ENCODE measurements at regions not wholly inside any gene's neighbourhood (a gene's known extent, or its start where the extent isn't known, plus 50 kb on each side); places are given as distances from the start of the nearest gene placed in this dataset.

GRCh38 chr14:38808734-38809455 is 294.1 kb downstream of the SEC23A start:
- no peak overlapping the region for H3K27ac Mint-ChIP-seq
- H3K27me3 Mint-ChIP-seq (ENCODE audit: low read depth in 3 of 3), result peaks cover 0 to 4% (median 2%) of the 10 kb centered on the region in 3 donors
- DNase-seq, result no peak
- H3K4me3 Mint-ChIP-seq, result no peak overlapping the region
- no peaks in the 10 kb centered on the region for H3K4me1 Mint-ChIP-seq
- H3K36me3 Mint-ChIP-seq, result no peaks in the 10 kb centered on the region
- peaks cover 6 to 20% (median 10%) of the 10 kb centered on the region in 6 donors for H3K9me3 Mint-ChIP-seq

GRCh38 chr14:38799671-38800070 is 303.4 kb downstream of the SEC23A start:
- Mint-ChIP-seq H3K4me1 (no peaks in the 10 kb centered on the region), H3K9me3 (peaks cover 3 to 20% (median 8%) of the 10 kb centered on the region in 6 donors), H3K27me3 (ENCODE audit: low read depth in 3 of 3) (peaks cover 1 to 5% (median 2%) of the 10 kb centered on the region in 3 donors), H3K36me3 (no peaks in the 10 kb centered on the region), H3K27ac (no peak overlapping the region), H3K4me3 (no peak overlapping the region)
- DNase-seq, result no peak

- DNase-seq, result no peak
- peaks cover 0 to 5% (median 1%) of the 10 kb centered on the region in 6 donors for H3K9me3 Mint-ChIP-seq
- no peaks in the 10 kb centered on the region for H3K4me1 Mint-ChIP-seq
- no peak overlapping the region for H3K4me3 Mint-ChIP-seq
- H3K27ac Mint-ChIP-seq, result no peak overlapping the region
- H3K27me3 Mint-ChIP-seq (ENCODE audit: low read depth in 3 of 3), result peaks cover 0 to 3% (median 0%) of the 10 kb centered on the region in 3 donors
- no peaks in the 10 kb centered on the region for H3K36me3 Mint-ChIP-seq
These were observed 308.4 kb downstream of the SEC23A start for GRCh38 chr14:38794677-38795076.

GRCh38 chr14:38791862-38792261 is 311.2 kb downstream of the SEC23A start:
- peaks cover 0 to 5% (median 2%) of the 10 kb centered on the region in 6 donors for H3K9me3 Mint-ChIP-seq
- H3K27ac Mint-ChIP-seq, result no peak overlapping the region
- H3K4me3 Mint-ChIP-seq, result no peak overlapping the region
- H3K4me1 Mint-ChIP-seq, result no peaks in the 10 kb centered on the region
- H3K27me3 Mint-ChIP-seq (ENCODE audit: low read depth in 3 of 3), result peaks cover 0 to 3% (median 0%) of the 10 kb centered on the region in 3 donors
- H3K36me3 Mint-ChIP-seq, result no peaks in the 10 kb centered on the region
- no peak for DNase-seq

GRCh38 chr14:38790916-38791315 is 312.1 kb downstream of the SEC23A start:
- peaks cover 0 to 5% (median 2%) of the 10 kb centered on the region in 6 donors for H3K9me3 Mint-ChIP-seq
- no peak overlapping the region for H3K27ac Mint-ChIP-seq
- no peaks in the 10 kb centered on the region for H3K36me3 Mint-ChIP-seq
- H3K4me3 Mint-ChIP-seq, result no peak overlapping the region
- H3K4me1 Mint-ChIP-seq, result no peaks in the 10 kb centered on the region
- DNase-seq, result no peak
- H3K27me3 Mint-ChIP-seq (ENCODE audit: low read depth in 3 of 3), result peaks cover 0 to 3% (median 0%) of the 10 kb centered on the region in 3 donors

GRCh38 chr14:38789805-38790204 is 313.2 kb downstream of the SEC23A start:
- peaks cover 0 to 5% (median 2%) of the 10 kb centered on the region in 6 donors for H3K9me3 Mint-ChIP-seq
- no peak overlapping the region for H3K4me3 Mint-ChIP-seq
- no peaks in the 10 kb centered on the region for H3K36me3 Mint-ChIP-seq
- peaks cover 0 to 3% (median 0%) of the 10 kb centered on the region in 3 donors for H3K27me3 Mint-ChIP-seq (ENCODE audit: low read depth in 3 of 3)
- no peaks in the 10 kb centered on the region for H3K4me1 Mint-ChIP-seq
- no peak overlapping the region for H3K27ac Mint-ChIP-seq
- DNase-seq, result no peak

GRCh38 chr14:38788060-38788459 is 315.0 kb downstream of the SEC23A start:
- Mint-ChIP-seq H3K9me3 (peaks cover 0 to 3% (median 2%) of the 10 kb centered on the region in 6 donors), H3K27me3 (ENCODE audit: low read depth in 3 of 3) (peaks cover 0 to 3% (median 0%) of the 10 kb centered on the region in 3 donors), H3K36me3 (no peaks in the 10 kb centered on the region), H3K4me3 (no peak overlapping the region), H3K4me1 (no peaks in the 10 kb centered on the region), H3K27ac (no peak overlapping the region)
- no peak for DNase-seq

- no peak overlapping the region for H3K27ac Mint-ChIP-seq
- no peak overlapping the region for H3K4me3 Mint-ChIP-seq
- H3K9me3 Mint-ChIP-seq, result peaks cover 0 to 13% (median 3%) of the 10 kb centered on the region in 6 donors
- no peak for DNase-seq
- H3K27me3 Mint-ChIP-seq (ENCODE audit: low read depth in 3 of 3), result peaks cover 0 to 1% (median 0%) of the 10 kb centered on the region in 3 donors
- H3K4me1 Mint-ChIP-seq, result no peaks in the 10 kb centered on the region
- H3K36me3 Mint-ChIP-seq, result no peaks in the 10 kb centered on the region
These were observed 316.1 kb downstream of the SEC23A start for GRCh38 chr14:38786921-38787320.

- Mint-ChIP-seq H3K4me3 (no peak overlapping the region), H3K9me3 (peaks cover 0 to 11% (median 3%) of the 10 kb centered on the region in 6 donors), H3K4me1 (no peaks in the 10 kb centered on the region), H3K36me3 (no peaks in the 10 kb centered on the region), H3K27me3 (ENCODE audit: low read depth in 3 of 3) (peaks cover 0 to 6% (median 3%) of the 10 kb centered on the region in 3 donors), H3K27ac (no peak overlapping the region)
- DNase-seq, result no peak
These were observed 325.6 kb downstream of the SEC23A start for GRCh38 chr14:38777401-38777800.

GRCh38 chr14:38775986-38776385 is 327.0 kb downstream of the SEC23A start:
- no peak overlapping the region for H3K4me3 Mint-ChIP-seq
- H3K4me1 Mint-ChIP-seq, result no peaks in the 10 kb centered on the region
- H3K27ac Mint-ChIP-seq, result no peak overlapping the region
- peaks cover 0 to 6% (median 3%) of the 10 kb centered on the region in 3 donors for H3K27me3 Mint-ChIP-seq (ENCODE audit: low read depth in 3 of 3)
- H3K9me3 Mint-ChIP-seq, result peaks cover 0 to 5% (median 4%) of the 10 kb centered on the region in 6 donors
- H3K36me3 Mint-ChIP-seq, result no peaks in the 10 kb centered on the region
- DNase-seq, result no peak

GRCh38 chr14:38774162-38774561 is 328.9 kb downstream of the SEC23A start:
- peaks cover 0 to 5% (median 2%) of the 10 kb centered on the region in 6 donors for H3K9me3 Mint-ChIP-seq
- H3K27ac Mint-ChIP-seq, result no peak overlapping the region
- no peak for DNase-seq
- H3K36me3 Mint-ChIP-seq, result no peaks in the 10 kb centered on the region
- no peak overlapping the region for H3K4me3 Mint-ChIP-seq
- no peaks in the 10 kb centered on the region for H3K4me1 Mint-ChIP-seq
- peaks cover 0 to 6% (median 3%) of the 10 kb centered on the region in 3 donors for H3K27me3 Mint-ChIP-seq (ENCODE audit: low read depth in 3 of 3)

GRCh38 chr14:38770251-38770650 is 332.8 kb downstream of the SEC23A start:
- Mint-ChIP-seq H3K4me3 (no peak overlapping the region), H3K9me3 (peaks cover 0 to 18% (median 5%) of the 10 kb centered on the region in 6 donors), H3K36me3 (no peaks in the 10 kb centered on the region), H3K27me3 (ENCODE audit: low read depth in 3 of 3) (peaks cover 0 to 3% (median 0%) of the 10 kb centered on the region in 3 donors), H3K4me1 (no peaks in the 10 kb centered on the region), H3K27ac (no peak overlapping the region)
- DNase-seq, result no peak

- H3K9me3 Mint-ChIP-seq, result peaks cover 0 to 23% (median 9%) of the 10 kb centered on the region in 6 donors
- no peak for DNase-seq
- peaks cover 0 to 3% (median 0%) of the 10 kb centered on the region in 3 donors for H3K27me3 Mint-ChIP-seq (ENCODE audit: low read depth in 3 of 3)
- H3K4me1 Mint-ChIP-seq, result no peaks in the 10 kb centered on the region
- H3K4me3 Mint-ChIP-seq, result no peak overlapping the region
- H3K27ac Mint-ChIP-seq, result no peak overlapping the region
- H3K36me3 Mint-ChIP-seq, result no peaks in the 10 kb centered on the region
These were observed 340.2 kb downstream of the SEC23A start for GRCh38 chr14:38762845-38763244.

GRCh38 chr14:38762426-38762825 is 340.6 kb downstream of the SEC23A start:
- H3K36me3 Mint-ChIP-seq, result no peaks in the 10 kb centered on the region
- no peak overlapping the region for H3K27ac Mint-ChIP-seq
- peaks cover 0 to 3% (median 0%) of the 10 kb centered on the region in 3 donors for H3K27me3 Mint-ChIP-seq (ENCODE audit: low read depth in 3 of 3)
- no peak overlapping the region for H3K4me3 Mint-ChIP-seq
- H3K9me3 Mint-ChIP-seq, result peaks cover 0 to 21% (median 8%) of the 10 kb centered on the region in 6 donors
- no peaks in the 10 kb centered on the region for H3K4me1 Mint-ChIP-seq
- no peak for DNase-seq

All from immature natural killer cell (primary cell).